IMR-90 (cell line): ENCODE measurements at regions not wholly inside any gene's neighbourhood (a gene's known extent, or its start where the extent isn't known, plus 50 kb on each side); places are given as distances from the start of the nearest gene placed in this dataset.

Experiments
- ATAC-seq: fragments of 200-7000 bp; cut with Tn5 transposase; 2 replicates; pipeline ENCODE4 v1.9.1; 2020; ENCODE audit warnings: low read depth, mild to moderate bottlenecking, moderate library complexity
- BruUV-seq: library from RNA; stranded (reverse); fragments of 400-500 nt; replicated peaks from 2 replicates; lab custom pipeline; 2021; lab: Mats Ljungman, UMichigan
- CTCF ChIA-PET: fragments of 300-600 bp; formaldehyde crosslinking; extraction: SDS; loops from one replicate; lab custom pipeline; 2021; ENCODE audit warnings: antibody characterized with exemption; lab: Yijun Ruan, JAX
- POLR2A ChIA-PET: fragments of 300-600 bp; sonication (Branson Sonifier 250); formaldehyde crosslinking; loops from one replicate; lab custom pipeline; 2022; ENCODE audit warnings: antibody characterized with exemption; ENCODE audit not compliant: unreplicated experiment; lab: Charles Lee
- DNase-seq: peaks from one replicate; pipeline ENCODE4 v3.0.0; 2013
- H2AFZ ChIP-seq: replicated peaks from 2 replicates; pipeline ENCODE3; 2013; ENCODE audit warnings: low read length, mild to moderate bottlenecking; ENCODE audit not compliant: poor library complexity
- H2AK5ac ChIP-seq: 2 replicates; pipeline ENCODE4 v1.6.1; 2013; ENCODE audit warnings: low read depth, low read length, inconsistent platforms
- H2AK9ac ChIP-seq: replicated peaks from 2 replicates; pipeline ENCODE3; 2013; ENCODE audit warnings: mild to moderate bottlenecking, low read depth, low read length, moderate library complexity; ENCODE audit not compliant: poor library complexity
- H2BK120ac ChIP-seq: 2 replicates; pipeline ENCODE4 v1.6.1; 2013; ENCODE audit warnings: low read depth, low read length, inconsistent platforms
- H2BK15ac ChIP-seq: 3 replicates; pipeline ENCODE4 v1.6.1; 2013; ENCODE audit warnings: low read depth, low read length, inconsistent platforms
- H2BK20ac ChIP-seq: 2 replicates; pipeline ENCODE4 v1.6.1; 2013; ENCODE audit warnings: low read depth, mild to moderate bottlenecking, inconsistent platforms, low read length, moderate library complexity
- H2BK5ac ChIP-seq: 2 replicates; pipeline ENCODE4 v1.6.1; 2013; ENCODE audit warnings: mild to moderate bottlenecking, low read depth, low read length, inconsistent platforms; ENCODE audit not compliant: poor library complexity, severe bottlenecking
- H3K14ac ChIP-seq: replicated peaks from 2 replicates; pipeline ENCODE4 v1.6.1; 2013; ENCODE audit warnings: low read depth, low read length, inconsistent platforms
- H3K18ac ChIP-seq: 2 replicates; pipeline ENCODE4 v1.6.1; 2013; ENCODE audit warnings: low read depth, low read length, control low read depth
- H3K23ac ChIP-seq: 2 replicates; pipeline ENCODE4 v1.6.1; 2013; ENCODE audit warnings: low read depth, low read length, inconsistent platforms
- H3K27ac ChIP-seq: 2 replicates; pipeline ENCODE4 v1.5.1; 2013; ENCODE audit warnings: mild to moderate bottlenecking, control low read depth, low read length; ENCODE audit not compliant: insufficient read depth
- H3K27me3 ChIP-seq: 2 replicates; pipeline ENCODE4 v1.6.1; 2013; ENCODE audit warnings: low read length; ENCODE audit not compliant: control insufficient read depth, insufficient read depth
- H3K36me3 ChIP-seq: 2 replicates; pipeline ENCODE4 v1.6.1; 2013; ENCODE audit warnings: low read length, mixed read lengths; ENCODE audit not compliant: control insufficient read depth, insufficient read depth
- H3K4ac ChIP-seq: 2 replicates; pipeline ENCODE4 v1.6.1; 2013; ENCODE audit warnings: low read depth, low read length, inconsistent platforms
- H3K4me1 ChIP-seq: 2 replicates; pipeline ENCODE4 v1.6.1; 2013; ENCODE audit warnings: low read length, mixed read lengths; ENCODE audit not compliant: control insufficient read depth, insufficient read depth
- H3K4me2 ChIP-seq: 2 replicates; pipeline ENCODE4 v1.6.1; 2013; ENCODE audit warnings: low read depth, mild to moderate bottlenecking, control low read depth, low read length, moderate library complexity
- H3K4me3 ChIP-seq: 2 replicates; pipeline ENCODE4 v1.5.1; 2013; ENCODE audit warnings: low read depth, mild to moderate bottlenecking, control low read depth, low read length, moderate library complexity; ENCODE audit not compliant: insufficient read depth
- H3K56ac ChIP-seq: 2 replicates; pipeline ENCODE4 v1.6.1; 2013; ENCODE audit warnings: low read length, inconsistent platforms; ENCODE audit not compliant: insufficient read depth; ENCODE audit errors: extremely low read depth
- H3K79me1 ChIP-seq, 2 experiments: 2 replicates each; pipeline ENCODE4 v1.6.1; 2013; ENCODE audit warnings: low read length in 2 of 2, inconsistent platforms in 1 of 2, low read depth in 1 of 2
- H3K9ac ChIP-seq: 2 replicates; pipeline ENCODE4 v1.6.1; 2013; ENCODE audit warnings: low read depth, low read length, control low read depth
- H3K9me1 ChIP-seq: 2 replicates; pipeline ENCODE4 v1.6.1; 2013; ENCODE audit warnings: low read length, inconsistent platforms; ENCODE audit not compliant: insufficient read depth
- H3K9me3 ChIP-seq: 2 replicates; pipeline ENCODE4 v1.6.1; 2013; ENCODE audit warnings: low read length; ENCODE audit not compliant: control insufficient read depth, insufficient read depth
- H4K20me1 ChIP-seq: 2 replicates; pipeline ENCODE4 v1.6.1; 2013; ENCODE audit warnings: low read length, inconsistent platforms; ENCODE audit not compliant: insufficient read depth
- H4K5ac ChIP-seq: 2 replicates; pipeline ENCODE4 v1.6.1; 2013; ENCODE audit warnings: mild to moderate bottlenecking, low read depth, low read length, control low read depth
- H4K8ac ChIP-seq, 2 experiments: 2 replicates each; pipeline ENCODE4 v1.6.1; 2013; ENCODE audit warnings: low read depth in 2 of 2, low read length in 2 of 2, control low read depth in 1 of 2, inconsistent platforms in 1 of 2
- H4K91ac ChIP-seq: 2 replicates; pipeline ENCODE4 v1.6.1; 2013; ENCODE audit warnings: low read depth, low read length, inconsistent platforms; ENCODE audit not compliant: insufficient read depth
- CEBPB ChIP-seq: IDR thresholded peaks from 2 replicates; pipeline ENCODE4 v1.6.1; 2012; ENCODE audit warnings: low read depth, low read length, improper control_type of control experiment
- MAFK ChIP-seq: IDR thresholded peaks from 2 replicates; pipeline ENCODE4 v1.6.1; 2012; ENCODE audit warnings: low read depth, low read length, improper control_type of control experiment
- MXI1 ChIP-seq: IDR thresholded peaks from 2 replicates; pipeline ENCODE4 v1.6.1; 2012; ENCODE audit warnings: low read depth, mild to moderate bottlenecking, low read length, moderate library complexity, borderline replicate concordance
- POLR2A ChIP-seq: IDR thresholded peaks from 2 replicates; pipeline ENCODE4 v1.6.1; 2012; ENCODE audit warnings: mild to moderate bottlenecking, low read depth, low read length
- RAD21 ChIP-seq: IDR thresholded peaks from 2 replicates; pipeline ENCODE4 v1.6.1; 2012; ENCODE audit warnings: low read length, improper control_type of control experiment
- RCOR1 ChIP-seq: IDR thresholded peaks from 2 replicates; pipeline ENCODE4 v1.6.1; 2012; ENCODE audit warnings: mild to moderate bottlenecking, low read length, improper control_type of control experiment; ENCODE audit not compliant: insufficient replicate concordance
- RFX5 ChIP-seq: IDR thresholded peaks from 2 replicates; pipeline ENCODE4 v1.8.0; 2012; ENCODE audit warnings: low read depth, mild to moderate bottlenecking, low read length, moderate library complexity
- SMC3 ChIP-seq: fragments of 150-350 bp; IDR thresholded peaks from 2 replicates; pipeline ENCODE4 v1.6.1; 2016; ENCODE audit warnings: low read depth, mild to moderate bottlenecking, antibody characterized with exemption, low read length, moderate library complexity
- WGBS, 2 experiments: methylation state at CpG; one replicate each; pipeline versions ENCODE4 v1.1.5 to v1.1.7; 2013; ENCODE audit warnings: missing lambda C conversion rate in 2 of 2; ENCODE audit not compliant: insufficient read length in 1 of 2; ENCODE audit errors: extremely low coverage in 2 of 2; 5-methylcytosine and 5-hydroxymethylcytosine counted together
- dilution Hi-C: fragments of 300-500 bp; cut with HindIII; formaldehyde crosslinking; loops from one replicate; pipeline ENCODE4 v1.14.3; 2018; ENCODE audit warnings: low sequenced_read_pairs; ENCODE audit not compliant: unreplicated experiment
- in situ Hi-C: fragments of 300-500 bp; cut with MboI; formaldehyde crosslinking; loops from 3 replicates; pipeline ENCODE4 v1.14.3; 2019; ENCODE audit warnings: low sequenced_read_pairs, inconsistent platforms, mixed read lengths
- intact Hi-C: fragments of 100-400 bp; cut with micrococcal nuclease; formaldehyde crosslinking; loops from 2 replicates; pipeline ENCODE4 v1.10.0; 2022
- TF ChIP-seq, protein P1 (sequence below): fragments of 150-350 bp; IDR thresholded peaks from 2 replicates; pipeline ENCODE4 v1.6.1; 2017; ENCODE audit warnings: mild to moderate bottlenecking, antibody characterized with exemption, low read length, low read depth

- TF ChIP-seq POLR2A (no peak), MXI1 (no peak), MAFK (peak; percentile 88), RFX5 (no peak), RAD21 (no peak), CEBPB (no peak), RCOR1 (no peak), SMC3 (no peak)
- TF ChIP-seq, protein P1, sequence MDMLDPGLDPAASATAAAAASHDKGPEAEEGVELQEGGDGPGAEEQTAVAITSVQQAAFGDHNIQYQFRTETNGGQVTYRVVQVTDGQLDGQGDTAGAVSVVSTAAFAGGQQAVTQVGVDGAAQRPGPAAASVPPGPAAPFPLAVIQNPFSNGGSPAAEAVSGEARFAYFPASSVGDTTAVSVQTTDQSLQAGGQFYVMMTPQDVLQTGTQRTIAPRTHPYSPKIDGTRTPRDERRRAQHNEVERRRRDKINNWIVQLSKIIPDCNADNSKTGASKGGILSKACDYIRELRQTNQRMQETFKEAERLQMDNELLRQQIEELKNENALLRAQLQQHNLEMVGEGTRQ = no peak
- Histone ChIP-seq H2BK20ac (no peak overlapping the region), H3K27me3 (no peaks in the 10 kb centered on the region), H2BK15ac (no peak overlapping the region), H3K14ac (no peak overlapping the region), H2AK5ac (no peak overlapping the region), H4K20me1 (no peaks in the 10 kb centered on the region), H3K4me1 (no peaks in the 10 kb centered on the region), H2BK5ac (no peak overlapping the region), H4K91ac (no peak overlapping the region), H4K8ac (no peak overlapping the region), H3K9me1 (no peaks in the 10 kb centered on the region), H3K4ac (no peak overlapping the region), H3K79me1 (no peaks in the 10 kb centered on the region), H3K27ac (no peak overlapping the region), H2AFZ (no peak overlapping the region), H3K4me2 (no peak overlapping the region), H4K5ac (no peak overlapping the region), H2BK120ac (no peak overlapping the region), H3K18ac (no peak overlapping the region), H3K56ac (no peak overlapping the region), H3K36me3 (no peaks in the 10 kb centered on the region), H3K9ac (no peak overlapping the region), H2AK9ac (no peak overlapping the region), H3K23ac (no peak overlapping the region), H3K4me3 (no peak overlapping the region), H3K9me3 (0 out of 2 replicates have a peak, but pooled peaks cover 2% of the 10 kb centered on the region)
- in situ Hi-C loops = no loop called here
- ChIA-PET CTCF (no interaction called here), POLR2A (no interaction called here)
- BruUV-seq = no TSS peak
- ATAC-seq (no peak), DNase-seq (no peak)
- dilution Hi-C loops = no loop called here
- no CpG with 5 or more reads among the region's 3 CpGs for WGBS, 2 experiments
- intact Hi-C loops = no loop called here
Measured at GRCh38 chr1:239174880-239175279, 211.5 kb upstream of the CHRM3 start.
